NB4 (cell line): ENCODE measurements at regions not wholly inside any gene's neighbourhood (a gene's known extent, or its start where the extent isn't known, plus 50 kb on each side); places are given as distances from the start of the nearest gene placed in this dataset.
"Not testable (repeated sequence)": the region's sequence is repeated elsewhere in the genome, so short reads cannot be mapped to it uniquely, and the experiment has no call there.

Experiments
- DNase-seq: peaks from one replicate; pipeline ENCODE4 v3.0.0; 2010; ENCODE audit warnings: low read depth
- H3K4me3 ChIP-seq: one replicate; pipeline ENCODE4 v1.5.1; 2011; ENCODE audit warnings: mild to moderate bottlenecking, low read depth, low read length, moderate library complexity
- MYC ChIP-seq: IDR thresholded peaks from 2 replicates; pipeline ENCODE4 v1.6.1; 2011; ENCODE audit warnings: low read depth, low read length
- POLR2A ChIP-seq: IDR thresholded peaks from 2 replicates; pipeline ENCODE4 v1.6.1; 2011; ENCODE audit warnings: mild to moderate bottlenecking; ENCODE audit not compliant: insufficient read length; ENCODE audit errors: extremely low read depth
- TF ChIP-seq, protein P1 (sequence below): IDR thresholded peaks from one replicate; pipeline ENCODE4 v1.5.1; 2012; ENCODE audit warnings: low read depth, low read length
- TF ChIP-seq, protein P2 (sequence below): IDR thresholded peaks from 2 replicates; pipeline ENCODE4 v1.6.1; 2011; ENCODE audit warnings: low read depth, low read length

DNA sequence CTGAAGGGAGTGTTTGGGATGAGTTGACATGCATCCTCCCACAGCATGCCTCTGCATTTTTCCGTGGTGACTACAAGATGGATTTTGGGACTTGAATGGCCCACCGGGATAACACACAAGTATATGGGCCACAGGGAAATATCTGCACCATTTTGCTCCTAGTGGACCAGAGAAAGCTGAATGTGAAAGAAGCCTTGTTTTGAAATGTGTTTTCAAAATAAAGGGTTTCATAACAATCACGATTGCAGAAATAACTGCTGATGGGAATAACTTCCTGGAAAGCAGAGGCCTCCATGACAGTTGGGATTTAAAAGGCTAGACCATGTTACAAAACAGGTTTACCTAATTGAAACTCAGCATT is 77.5 kb upstream of the PRR23C start:
- no peak overlapping the region for H3K4me3 ChIP-seq
- no peak; the same call in 1 of the 2 replicates for TF ChIP-seq MYC
- TF ChIP-seq, protein P1, sequence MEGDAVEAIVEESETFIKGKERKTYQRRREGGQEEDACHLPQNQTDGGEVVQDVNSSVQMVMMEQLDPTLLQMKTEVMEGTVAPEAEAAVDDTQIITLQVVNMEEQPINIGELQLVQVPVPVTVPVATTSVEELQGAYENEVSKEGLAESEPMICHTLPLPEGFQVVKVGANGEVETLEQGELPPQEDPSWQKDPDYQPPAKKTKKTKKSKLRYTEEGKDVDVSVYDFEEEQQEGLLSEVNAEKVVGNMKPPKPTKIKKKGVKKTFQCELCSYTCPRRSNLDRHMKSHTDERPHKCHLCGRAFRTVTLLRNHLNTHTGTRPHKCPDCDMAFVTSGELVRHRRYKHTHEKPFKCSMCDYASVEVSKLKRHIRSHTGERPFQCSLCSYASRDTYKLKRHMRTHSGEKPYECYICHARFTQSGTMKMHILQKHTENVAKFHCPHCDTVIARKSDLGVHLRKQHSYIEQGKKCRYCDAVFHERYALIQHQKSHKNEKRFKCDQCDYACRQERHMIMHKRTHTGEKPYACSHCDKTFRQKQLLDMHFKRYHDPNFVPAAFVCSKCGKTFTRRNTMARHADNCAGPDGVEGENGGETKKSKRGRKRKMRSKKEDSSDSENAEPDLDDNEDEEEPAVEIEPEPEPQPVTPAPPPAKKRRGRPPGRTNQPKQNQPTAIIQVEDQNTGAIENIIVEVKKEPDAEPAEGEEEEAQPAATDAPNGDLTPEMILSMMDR: no peak
- TF ChIP-seq, protein P2, sequence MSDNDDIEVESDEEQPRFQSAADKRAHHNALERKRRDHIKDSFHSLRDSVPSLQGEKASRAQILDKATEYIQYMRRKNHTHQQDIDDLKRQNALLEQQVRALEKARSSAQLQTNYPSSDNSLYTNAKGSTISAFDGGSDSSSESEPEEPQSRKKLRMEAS: no peak; the same call in 1 of the 2 replicates
- TF ChIP-seq POLR2A: no peak
- DNase-seq: peak; percentile 75

DNA sequence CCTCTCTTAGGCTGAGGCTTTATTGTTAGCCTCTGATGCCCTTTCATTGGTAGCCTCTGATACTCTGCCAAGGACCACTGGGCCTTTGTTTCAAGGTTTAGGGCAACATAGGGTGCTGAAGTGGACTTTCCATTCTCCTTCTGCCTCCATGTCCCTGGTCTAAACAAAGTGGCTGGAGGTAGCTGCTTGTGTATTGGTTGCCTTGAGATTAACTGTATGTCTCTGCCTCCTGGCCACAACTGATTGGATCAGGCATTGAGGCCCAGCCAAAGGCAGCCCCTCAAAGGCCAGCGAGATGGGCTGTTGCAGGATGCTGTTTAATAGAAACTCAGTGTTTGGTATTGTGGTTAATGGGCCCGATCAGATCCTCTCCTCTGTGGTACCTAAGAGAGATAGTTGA is 77.9 kb upstream of the PRR23C start:
- TF ChIP-seq, protein P1: no peak
- TF ChIP-seq MYC (no peak), POLR2A (no peak)
- TF ChIP-seq, protein P2: no peak
- DNase-seq: no peak

GRCh38 chr3:139123377-139124095 is 78.8 kb upstream of the PRR23C start:
- H3K4me3 ChIP-seq: peak overlapping the region; percentile 13
- peak; percentile 88 for DNase-seq
- TF ChIP-seq MYC: peak; percentile 77
- TF ChIP-seq, protein P1: no peak

More for the DNA sequence above, 77.9 kb upstream of the PRR23C start:
- peak overlapping the region; percentile 13 for H3K4me3 ChIP-seq

DNA sequence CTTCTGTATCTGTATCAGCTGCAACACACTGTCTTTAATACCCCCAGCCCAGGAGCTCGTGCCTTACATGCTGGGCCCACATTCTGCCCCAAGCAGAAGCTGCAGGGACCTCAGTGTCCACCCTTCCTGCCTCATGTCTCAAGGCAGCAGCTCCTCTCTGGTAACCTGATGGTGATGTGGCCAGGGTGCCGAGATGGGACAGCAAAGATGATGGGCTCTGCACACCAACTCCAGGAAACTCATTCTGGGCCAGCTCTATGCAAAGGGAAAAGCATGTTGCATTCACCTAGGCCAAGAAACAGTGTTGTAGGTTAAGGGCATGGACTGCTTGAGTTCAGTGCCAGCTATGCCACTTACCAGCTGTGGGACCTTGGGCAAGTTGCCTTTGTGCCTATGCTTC is 79.5 kb upstream of the PRR23C start:
- no peak for TF ChIP-seq POLR2A
- no peak for TF ChIP-seq MYC
- TF ChIP-seq, protein P2: no peak
- TF ChIP-seq, protein P1: no peak
- no peak for DNase-seq

DNA sequence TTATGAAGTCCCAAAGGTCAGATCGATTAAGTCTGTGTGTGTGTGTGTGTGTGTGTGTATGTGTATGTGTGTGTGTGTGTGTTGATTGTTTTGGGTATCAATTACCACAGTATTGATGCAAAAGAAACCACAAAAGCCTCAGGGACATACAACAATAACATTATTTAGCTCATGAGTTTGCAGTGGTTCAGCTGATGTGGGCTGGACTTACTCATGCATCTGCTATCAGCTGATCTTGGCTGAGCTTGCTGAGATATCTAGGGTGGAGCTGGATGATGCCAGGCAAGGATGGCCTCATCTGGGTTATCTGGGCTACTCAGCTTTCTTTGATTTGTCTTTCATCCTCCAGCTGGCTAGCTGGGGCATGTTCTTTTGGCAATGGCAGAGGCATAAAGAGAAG is 82.4 kb upstream of the PRR23C start:
- H3K4me3 ChIP-seq: no peak overlapping the region
- peak; percentile 56 for DNase-seq
- TF ChIP-seq, protein P2: no peak
- TF ChIP-seq, protein P1: no peak
- TF ChIP-seq POLR2A: no peak
- no peak for TF ChIP-seq MYC

More for the DNA sequence above, 79.5 kb upstream of the PRR23C start:
- no peak overlapping the region for H3K4me3 ChIP-seq

- H3K4me3 ChIP-seq, DNase-seq: not testable (repeated sequence)
Measured at GRCh38 chr3:139127629-139128028, 82.9 kb upstream of the PRR23C start.
